ENCODE measurements at regions not wholly inside any gene's neighbourhood (a gene's known extent, or its start where the extent isn't known, plus 50 kb on each side); places are given as distances from the start of the nearest gene placed in this dataset.

- H3K9me3 Mint-ChIP-seq, result no peaks in the 10 kb centered on the region
Observed at GRCh38 chr9:21677387-21677786, 125.0 kb upstream of the MTAP start.

More at GRCh38 chr9:21677387-21677786, 125.0 kb upstream of the MTAP start:
- no peak overlapping the region for H2BK120ac ChIP-seq (ENCODE audit: low read depth, low read length, poor library complexity, severe bottlenecking)
- no peak overlapping the region for H4K5ac ChIP-seq (ENCODE audit: insufficient read length, low read depth, low read length)
- Mint-ChIP-seq H3K4me3 (no peak overlapping the region), H3K36me3 (ENCODE audit: insufficient read depth in 1 of 3, low read depth in 3 of 3) (no peaks in the 10 kb centered on the region), H3K4me1 (peaks cover 2 to 3% of the 10 kb centered on the region in 2 experiments; a peak in 3 of 4 replicates), H3K27ac (no peak overlapping the region), H3K27me3 (ENCODE audit: low read depth) (peaks cover 1% of the 10 kb centered on the region; the same call in 1 of the 2 replicates)
- H4K91ac ChIP-seq (ENCODE audit: insufficient read length, low read depth, low read length), result no peak overlapping the region
- H2BK5ac ChIP-seq (ENCODE audit: insufficient read length, low read length), result no peak overlapping the region
- H3K4me2 ChIP-seq (ENCODE audit: insufficient read depth, insufficient read length, low read length), result no peak overlapping the region
- H2BK12ac ChIP-seq (ENCODE audit: insufficient read length, low read depth, low read length), result no peak overlapping the region
- no peaks in the 10 kb centered on the region for H3K4me1 ChIP-seq (ENCODE audit: insufficient read depth, low read length)
- no peaks in the 10 kb centered on the region for H3K79me1 ChIP-seq (ENCODE audit: insufficient read depth, low read depth, low read length, poor library complexity, severe bottlenecking)
- no peak overlapping the region for H2AFZ ChIP-seq (ENCODE audit: low read length)
- no peak overlapping the region for H2AK5ac ChIP-seq (ENCODE audit: insufficient read length, low read length)
- H3K27me3 ChIP-seq (ENCODE audit: insufficient read depth, low read length), result no peaks in the 10 kb centered on the region
- H3K18ac ChIP-seq (ENCODE audit: insufficient read length, low read depth, low read length), result no peak overlapping the region
- no peaks in the 10 kb centered on the region for H3K23me2 ChIP-seq (ENCODE audit: insufficient read length, low read depth, low read length, poor library complexity, severe bottlenecking)
- no peak overlapping the region for H3T11ph ChIP-seq (ENCODE audit: low read length)
- no CpG with 5 or more reads among the region's 1 CpG for WGBS (ENCODE audit: extremely low coverage, insufficient read length, low lambda C conversion rate)
- no peaks in the 10 kb centered on the region for H3K9me3 ChIP-seq (ENCODE audit: control insufficient read depth, low read depth, low read length)
- H3K79me2 ChIP-seq (ENCODE audit: insufficient read depth, low read length), result no peaks in the 10 kb centered on the region
- no peak overlapping the region for H3K14ac ChIP-seq (ENCODE audit: insufficient read depth, low read length)
- no peak for DNase-seq
- H4K8ac ChIP-seq (replicated peaks; ENCODE audit: insufficient read length, low read depth, low read length), result no peak overlapping the region
- no peak overlapping the region for H3K9ac ChIP-seq (ENCODE audit: extremely low read depth, insufficient read length, low read length)
- no peak overlapping the region for H2BK15ac ChIP-seq (ENCODE audit: low read depth, low read length)
- H4K20me1 ChIP-seq (ENCODE audit: control insufficient read depth, insufficient read depth, insufficient read length), result no peaks in the 10 kb centered on the region
- H3K23ac ChIP-seq (ENCODE audit: insufficient read length, low read depth, low read length), result no peak overlapping the region
- no peak for TF ChIP-seq CTCF (conservative IDR thresholded peaks at IDR 0.05)
- no peak overlapping the region for H2BK20ac ChIP-seq (ENCODE audit: low read depth, low read length, poor library complexity, severe bottlenecking)
- no peak overlapping the region for H3K27ac ChIP-seq (ENCODE audit: insufficient read length, low read depth, low read length)
- no peak overlapping the region for H3K4ac ChIP-seq (ENCODE audit: low read depth, low read length)
- no peak overlapping the region for H3K56ac ChIP-seq (ENCODE audit: insufficient read length, low read depth, low read length)

Measured in H9 (cell line).